Putamen (tissue), 1 donor: ENCODE measurements at regions not wholly inside any gene's neighbourhood (a gene's known extent, or its start where the extent isn't known, plus 50 kb on each side); places are given as distances from the start of the nearest gene placed in this dataset.
"Not testable (repeated sequence)": the region's sequence is repeated elsewhere in the genome, so short reads cannot be mapped to it uniquely, and the experiment has no call there.

ENCODE experiments used
- DNase-seq: peaks from one replicate; pipeline ENCODE4 v3.0.0-alpha.2; 2016; ENCODE audit warnings: low spot score

- DNase-seq = no peak
These were observed 90.1 kb upstream of the LYSMD4 start for GRCh38 chr15:99823346-99823745.

GRCh38 chr15:99819981-99820718 is 86.9 kb upstream of the LYSMD4 start:
- no peak for DNase-seq

- no peak for DNase-seq
These were observed 85.6 kb upstream of the LYSMD4 start for GRCh38 chr15:99818872-99819271.

GRCh38 chr15:99816862-99817261 is 83.6 kb upstream of the LYSMD4 start:
- not testable (repeated sequence) for DNase-seq

GRCh38 chr15:99810663-99811062 is 77.4 kb upstream of the LYSMD4 start:
- not testable (repeated sequence) for DNase-seq

- DNase-seq = not testable (repeated sequence)
These were observed 66.6 kb upstream of the LYSMD4 start for GRCh38 chr15:99799854-99800250.

- not testable (repeated sequence) for DNase-seq
These were observed 66.1 kb upstream of the LYSMD4 start for GRCh38 chr15:99799182-99799853.

GRCh38 chr15:99796940-99797870 is 64.0 kb upstream of the LYSMD4 start:
- not testable (repeated sequence) for DNase-seq

GRCh38 chr15:99791881-99792807 is 58.9 kb upstream of the LYSMD4 start:
- not testable (repeated sequence) for DNase-seq

GRCh38 chr15:99790751-99791150 is 57.5 kb upstream of the LYSMD4 start:
- DNase-seq = not testable (repeated sequence)

- no peak for DNase-seq
These were observed 54.9 kb upstream of the LYSMD4 start for GRCh38 chr15:99788156-99788555.

- DNase-seq = not testable (repeated sequence)
These were observed 51.6 kb upstream of the LYSMD4 start for GRCh38 chr15:99784800-99785199.

GRCh38 chr15:99783918-99784619 is 50.8 kb upstream of the LYSMD4 start:
- DNase-seq = not testable (repeated sequence)
